KOPT-K1 (cell line): ENCODE measurements at regions not wholly inside any gene's neighbourhood (a gene's known extent, or its start where the extent isn't known, plus 50 kb on each side); places are given as distances from the start of the nearest gene placed in this dataset.
A peak's percentile ranks its signal among the peaks of the same experiment; 100 is the strongest.

Experiments used
- H3K27ac ChIP-seq: fragments of 200-600 bp; sonication (generic); 2 replicates; pipeline ENCODE4 v1.5.1; 2016; ENCODE audit warnings: antibody characterized with exemption, mild to moderate bottlenecking, low read depth, low read length; ENCODE audit not compliant: poor library complexity, severe bottlenecking
- H3K36me3 ChIP-seq: fragments of 200-600 bp; sonication (generic); 2 replicates; pipeline ENCODE4 v1.5.1; 2017; ENCODE audit warnings: antibody characterized with exemption, mild to moderate bottlenecking, low read length, moderate library complexity; ENCODE audit not compliant: insufficient read depth
- H3K9me3 ChIP-seq: fragments of 200-600 bp; sonication (generic); 2 replicates; pipeline ENCODE4 v1.5.1; 2017; ENCODE audit warnings: antibody characterized with exemption, low read length, mild to moderate bottlenecking; ENCODE audit not compliant: insufficient read depth, poor library complexity, severe bottlenecking

GRCh38 chr17:77604301-77604972 lies 354.1 kb upstream of the TNRC6C start:
- Histone ChIP-seq H3K36me3 (no peaks in the 10 kb centered on the region), H3K9me3 (no peaks in the 10 kb centered on the region), H3K27ac (no peak overlapping the region)

- H3K27ac ChIP-seq: no peak overlapping the region
- H3K9me3 ChIP-seq: no peaks in the 10 kb centered on the region
- H3K36me3 ChIP-seq: no peaks in the 10 kb centered on the region
Observed at GRCh38 chr17:77604973-77605313, 353.6 kb upstream of the TNRC6C start.

- no peaks in the 10 kb centered on the region for H3K36me3 ChIP-seq
- H3K27ac ChIP-seq: no peak overlapping the region
- H3K9me3 ChIP-seq: no peaks in the 10 kb centered on the region
Observed at GRCh38 chr17:77606146-77606864, 352.2 kb upstream of the TNRC6C start.

GRCh38 chr17:77606865-77607210 lies 351.7 kb upstream of the TNRC6C start:
- Histone ChIP-seq H3K9me3 (no peaks in the 10 kb centered on the region), H3K36me3 (no peaks in the 10 kb centered on the region)

GRCh38 chr17:77607606-77608005 lies 350.9 kb upstream of the TNRC6C start:
- Histone ChIP-seq H3K36me3 (no peaks in the 10 kb centered on the region), H3K9me3 (no peaks in the 10 kb centered on the region), H3K27ac (no peak overlapping the region)

More at GRCh38 chr17:77606865-77607210, 351.7 kb upstream of the TNRC6C start:
- no peak overlapping the region for H3K27ac ChIP-seq

- no peak overlapping the region for H3K27ac ChIP-seq
- no peaks in the 10 kb centered on the region for H3K9me3 ChIP-seq
- no peaks in the 10 kb centered on the region for H3K36me3 ChIP-seq
Observed at GRCh38 chr17:77608431-77608830, 350.1 kb upstream of the TNRC6C start.

- Histone ChIP-seq H3K27ac (peak overlapping the region; percentile 87), H3K9me3 (no peaks in the 10 kb centered on the region)
Observed at GRCh38 chr17:77609553-77610517, 348.7 kb upstream of the TNRC6C start.

GRCh38 chr17:77610518-77610893 lies 348.0 kb upstream of the TNRC6C start:
- Histone ChIP-seq H3K36me3 (no peaks in the 10 kb centered on the region), H3K27ac (peak overlapping the region; percentile 87), H3K9me3 (no peaks in the 10 kb centered on the region)

More at GRCh38 chr17:77609553-77610517, 348.7 kb upstream of the TNRC6C start:
- no peaks in the 10 kb centered on the region for H3K36me3 ChIP-seq

GRCh38 chr17:77610972-77611521 lies 347.5 kb upstream of the TNRC6C start:
- Histone ChIP-seq H3K36me3 (no peaks in the 10 kb centered on the region), H3K27ac (peak overlapping the region; percentile 87), H3K9me3 (no peaks in the 10 kb centered on the region)

GRCh38 chr17:77611791-77612502 lies 346.6 kb upstream of the TNRC6C start:
- Histone ChIP-seq H3K36me3 (no peaks in the 10 kb centered on the region), H3K9me3 (no peaks in the 10 kb centered on the region)

GRCh38 chr17:77613218-77613617 lies 345.3 kb upstream of the TNRC6C start:
- H3K27ac ChIP-seq: no peak overlapping the region
- H3K9me3 ChIP-seq: no peaks in the 10 kb centered on the region
- H3K36me3 ChIP-seq: no peaks in the 10 kb centered on the region

More at GRCh38 chr17:77611791-77612502, 346.6 kb upstream of the TNRC6C start:
- H3K27ac ChIP-seq: peak overlapping the region; percentile 87

GRCh38 chr17:77613627-77614026 lies 344.9 kb upstream of the TNRC6C start:
- no peak overlapping the region for H3K27ac ChIP-seq
- no peaks in the 10 kb centered on the region for H3K9me3 ChIP-seq
- H3K36me3 ChIP-seq: no peaks in the 10 kb centered on the region

GRCh38 chr17:77615703-77616253 lies 342.7 kb upstream of the TNRC6C start:
- no peaks in the 10 kb centered on the region for H3K36me3 ChIP-seq
- peaks cover 12% of the 10 kb centered on the region for H3K9me3 ChIP-seq
- no peak overlapping the region for H3K27ac ChIP-seq

- Histone ChIP-seq H3K9me3 (peaks cover 14% of the 10 kb centered on the region), H3K27ac (no peak overlapping the region), H3K36me3 (no peaks in the 10 kb centered on the region)
Observed at GRCh38 chr17:77616254-77616731, 342.2 kb upstream of the TNRC6C start.
